GM21528 (cell line): ENCODE measurements at regions not wholly inside any gene's neighbourhood (a gene's known extent, or its start where the extent isn't known, plus 50 kb on each side); places are given as distances from the start of the nearest gene placed in this dataset.
"Not testable (repeated sequence)": the region's sequence is repeated elsewhere in the genome, so short reads cannot be mapped to it uniquely, and the experiment has no call there.

Experiments used
- ATAC-seq: cut with Tn5 transposase; IDR thresholded peaks from one replicate; pipeline ENCODE4 v1.9.1; 2021; ENCODE audit warnings: mild to moderate bottlenecking, moderate library complexity; ENCODE audit not compliant: unreplicated experiment, low FRiP score

GRCh38 chr18:57956491-57956890, 87.5 kb upstream of the NEDD4L start:
- no peak for ATAC-seq

- no peak for ATAC-seq
Observed at GRCh38 chr18:57954935-57955334, 89.1 kb upstream of the NEDD4L start.

- no peak for ATAC-seq
Observed at GRCh38 chr18:57953883-57954282, 90.1 kb upstream of the NEDD4L start.

GRCh38 chr18:57951999-57952774, 91.8 kb upstream of the NEDD4L start:
- ATAC-seq, result no peak

GRCh38 chr18:57951117-57951796, 92.8 kb upstream of the NEDD4L start:
- no peak for ATAC-seq

GRCh38 chr18:57950542-57950941, 93.5 kb upstream of the NEDD4L start:
- ATAC-seq, result no peak

- ATAC-seq, result not testable (repeated sequence)
Observed at GRCh38 chr18:57949335-57949734, 94.7 kb upstream of the NEDD4L start.

- ATAC-seq, result no peak
Observed at GRCh38 chr18:57947117-57947516, 96.9 kb upstream of the NEDD4L start.

GRCh38 chr18:57943723-57944122, 100.3 kb upstream of the NEDD4L start:
- ATAC-seq, result no peak

GRCh38 chr18:57942493-57942892, 101.5 kb upstream of the NEDD4L start:
- no peak for ATAC-seq

GRCh38 chr18:57941841-57942489, 102.1 kb upstream of the NEDD4L start:
- no peak for ATAC-seq

GRCh38 chr18:57940166-57940660, 103.8 kb upstream of the NEDD4L start:
- no peak for ATAC-seq

- ATAC-seq, result not testable (repeated sequence)
Observed at GRCh38 chr18:57934375-57934774, 109.7 kb upstream of the NEDD4L start.

- peak; percentile 84 for ATAC-seq
Observed at GRCh38 chr18:57931038-57931437, 113.0 kb upstream of the NEDD4L start.

- ATAC-seq, result no peak
Observed at GRCh38 chr18:57930476-57930875, 113.5 kb upstream of the NEDD4L start.

- no peak for ATAC-seq
Observed at GRCh38 chr18:57929922-57930321, 114.1 kb upstream of the NEDD4L start.

GRCh38 chr18:57928466-57928865, 115.6 kb upstream of the NEDD4L start:
- no peak for ATAC-seq

- no peak for ATAC-seq
Observed at GRCh38 chr18:57927511-57927910, 116.5 kb upstream of the NEDD4L start.

GRCh38 chr18:57925706-57926105, 118.3 kb upstream of the NEDD4L start:
- no peak for ATAC-seq

GRCh38 chr18:57923611-57924010, 120.4 kb upstream of the NEDD4L start:
- no peak for ATAC-seq

- ATAC-seq, result no peak
Observed at GRCh38 chr18:57922885-57923284, 119.8 kb upstream of the ATP8B1 start.
